ENCODE measurements at regions not wholly inside any gene's neighbourhood (a gene's known extent, or its start where the extent isn't known, plus 50 kb on each side); places are given as distances from the start of the nearest gene placed in this dataset.

- TF ChIP-seq, protein P1, sequence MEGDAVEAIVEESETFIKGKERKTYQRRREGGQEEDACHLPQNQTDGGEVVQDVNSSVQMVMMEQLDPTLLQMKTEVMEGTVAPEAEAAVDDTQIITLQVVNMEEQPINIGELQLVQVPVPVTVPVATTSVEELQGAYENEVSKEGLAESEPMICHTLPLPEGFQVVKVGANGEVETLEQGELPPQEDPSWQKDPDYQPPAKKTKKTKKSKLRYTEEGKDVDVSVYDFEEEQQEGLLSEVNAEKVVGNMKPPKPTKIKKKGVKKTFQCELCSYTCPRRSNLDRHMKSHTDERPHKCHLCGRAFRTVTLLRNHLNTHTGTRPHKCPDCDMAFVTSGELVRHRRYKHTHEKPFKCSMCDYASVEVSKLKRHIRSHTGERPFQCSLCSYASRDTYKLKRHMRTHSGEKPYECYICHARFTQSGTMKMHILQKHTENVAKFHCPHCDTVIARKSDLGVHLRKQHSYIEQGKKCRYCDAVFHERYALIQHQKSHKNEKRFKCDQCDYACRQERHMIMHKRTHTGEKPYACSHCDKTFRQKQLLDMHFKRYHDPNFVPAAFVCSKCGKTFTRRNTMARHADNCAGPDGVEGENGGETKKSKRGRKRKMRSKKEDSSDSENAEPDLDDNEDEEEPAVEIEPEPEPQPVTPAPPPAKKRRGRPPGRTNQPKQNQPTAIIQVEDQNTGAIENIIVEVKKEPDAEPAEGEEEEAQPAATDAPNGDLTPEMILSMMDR (IDR thresholded peaks at IDR 0.05; ENCODE audit: insufficient read depth, low read depth, low read length) = no peak
- no peak for TF ChIP-seq EZH2 (IDR thresholded peaks at IDR 0.05; ENCODE audit: insufficient read depth, low read length)
These were observed 162.0 kb upstream of the SOX4 start for GRCh38 chr6:21431526-21431925.

Measured in astrocyte (in vitro differentiated cells and primary cell).